ENCODE measurements at regions not wholly inside any gene's neighbourhood (a gene's known extent, or its start where the extent isn't known, plus 50 kb on each side); places are given as distances from the start of the nearest gene placed in this dataset.

- Mint-ChIP-seq H3K27ac (no peak overlapping the region), H3K4me1 (peaks cover 15% of the 10 kb centered on the region), H3K36me3 (no peaks in the 10 kb centered on the region)
These were observed 101.0 kb upstream of the CERS6 start for GRCh38 chr2:168355121-168355520.

GRCh38 chr2:168355779-168356476 is 100.1 kb upstream of the CERS6 start:
- no peak for DNase-seq
- Histone ChIP-seq H3K27ac (ENCODE audit: low read depth in 1 of 2, low read length in 2 of 2) (no peak overlapping the region), H3K9ac (ENCODE audit: insufficient read depth, low read length, poor library complexity, severe bottlenecking) (no peak overlapping the region), H3K27me3 (ENCODE audit: control insufficient read depth in 2 of 2, insufficient read depth in 2 of 2, low read length in 2 of 2) (no peaks in the 10 kb centered on the region), H3K9me3 (replicated peaks in 1 of 2; ENCODE audit: control insufficient read depth in 1 of 2, insufficient read depth in 1 of 2, low read length in 2 of 2) (no peaks in the 10 kb centered on the region), H3K79me2 (ENCODE audit: insufficient read depth, low read length) (no peaks in the 10 kb centered on the region), H3K4me3 (replicated peaks in 1 of 3; ENCODE audit: low read depth in 2 of 3, low read length in 3 of 3) (no peak overlapping the region), H3K36me3 (replicated peaks in 1 of 2; ENCODE audit: control insufficient read depth in 1 of 2, insufficient read depth in 2 of 2, low read length in 2 of 2) (no peaks in the 10 kb centered on the region), H2AFZ (ENCODE audit: insufficient read depth, low read depth, low read length, poor library complexity, severe bottlenecking) (no peak overlapping the region), H3K4me1 (ENCODE audit: control insufficient read depth in 1 of 2, insufficient read depth in 2 of 2, low read length in 2 of 2) (no peaks in the 10 kb centered on the region), H3K4me2 (replicated peaks; ENCODE audit: extremely low read depth, low read length, poor library complexity, severe bottlenecking) (no peak overlapping the region), H4K20me1 (ENCODE audit: insufficient read depth, low read length) (no peaks in the 10 kb centered on the region)
- H3K4me1 Mint-ChIP-seq, result peaks cover 15% of the 10 kb centered on the region
- no peak overlapping the region for H3K4me3 Mint-ChIP-seq
- 94% methylated on average over 3 of the region's 5 CpGs for WGBS (ENCODE audit: insufficient coverage)
- intact Hi-C loops (cut with micrococcal nuclease), result no loop called here
- H3K36me3 Mint-ChIP-seq, result no peaks in the 10 kb centered on the region
- TF ChIP-seq CTCF (IDR thresholded peaks at IDR 0.05), result no peak
- H3K27ac Mint-ChIP-seq, result no peak overlapping the region
- H3K27me3 Mint-ChIP-seq (ENCODE audit: low read depth in 3 of 3), result peaks cover 0 to 1% (median 1%) of the 10 kb centered on the region in 3 donors
- peaks cover 1 to 8% (median 5%) of the 10 kb centered on the region in 7 donors for H3K9me3 Mint-ChIP-seq

More at GRCh38 chr2:168355121-168355520, 101.0 kb upstream of the CERS6 start:
- H3K9me3 ChIP-seq (replicated peaks in 1 of 2; ENCODE audit: control insufficient read depth in 1 of 2, insufficient read depth in 1 of 2, low read length in 2 of 2), result no peaks in the 10 kb centered on the region
- 0% methylated on average over 1 of the region's 2 CpGs for WGBS (ENCODE audit: insufficient coverage)
- intact Hi-C loops (cut with micrococcal nuclease), result no loop called here
- no peaks in the 10 kb centered on the region for H3K27me3 ChIP-seq (ENCODE audit: control insufficient read depth in 2 of 2, insufficient read depth in 2 of 2, low read length in 2 of 2)
- H3K79me2 ChIP-seq (ENCODE audit: insufficient read depth, low read length), result no peaks in the 10 kb centered on the region
- no peak overlapping the region for H2AFZ ChIP-seq (ENCODE audit: insufficient read depth, low read depth, low read length, poor library complexity, severe bottlenecking)
- Mint-ChIP-seq H3K4me3 (no peak overlapping the region), H3K9me3 (peaks cover 1 to 8% (median 5%) of the 10 kb centered on the region in 7 donors), H3K27me3 (ENCODE audit: low read depth in 3 of 3) (peaks cover 0 to 1% (median 1%) of the 10 kb centered on the region in 3 donors)
- H4K20me1 ChIP-seq (ENCODE audit: insufficient read depth, low read length), result no peaks in the 10 kb centered on the region
- no peak for DNase-seq
- H3K4me3 ChIP-seq (replicated peaks in 1 of 3; ENCODE audit: low read depth in 2 of 3, low read length in 3 of 3), result no peak overlapping the region
- no peak overlapping the region for H3K9ac ChIP-seq (ENCODE audit: insufficient read depth, low read length, poor library complexity, severe bottlenecking)
- no peaks in the 10 kb centered on the region for H3K36me3 ChIP-seq (replicated peaks in 1 of 2; ENCODE audit: control insufficient read depth in 1 of 2, insufficient read depth in 2 of 2, low read length in 2 of 2)
- H3K4me2 ChIP-seq (replicated peaks; ENCODE audit: extremely low read depth, low read length, poor library complexity, severe bottlenecking), result no peak overlapping the region
- no peak for TF ChIP-seq CTCF (IDR thresholded peaks at IDR 0.05)
- H3K4me1 ChIP-seq (ENCODE audit: control insufficient read depth in 1 of 2, insufficient read depth in 2 of 2, low read length in 2 of 2), result no peaks in the 10 kb centered on the region
- no peak overlapping the region for H3K27ac ChIP-seq (ENCODE audit: low read depth in 1 of 2, low read length in 2 of 2)
